HG02852 (cell line): ENCODE measurements at regions not wholly inside any gene's neighbourhood (a gene's known extent, or its start where the extent isn't known, plus 50 kb on each side); places are given as distances from the start of the nearest gene placed in this dataset.
"Not testable (repeated sequence)": the region's sequence is repeated elsewhere in the genome, so short reads cannot be mapped to it uniquely, and the experiment has no call there.

Experiments used
- ATAC-seq: cut with Tn5 transposase; IDR thresholded peaks from one replicate; pipeline ENCODE4 v1.9.1; 2021; ENCODE audit warnings: mild to moderate bottlenecking, moderate library complexity; ENCODE audit not compliant: unreplicated experiment

- ATAC-seq, result no peak
Measured at GRCh38 chr11:34756591-34756990, 135.7 kb downstream of the EHF start.

- ATAC-seq, result no peak
Measured at GRCh38 chr11:34755671-34756070, 134.8 kb downstream of the EHF start.

GRCh38 chr11:34754171-34754823 is 133.4 kb downstream of the EHF start:
- ATAC-seq, result no peak

GRCh38 chr11:34750692-34751405 is 130.0 kb downstream of the EHF start:
- no peak for ATAC-seq

- ATAC-seq, result no peak
Measured at GRCh38 chr11:34749666-34750659, 129.1 kb downstream of the EHF start.

- no peak for ATAC-seq
Measured at GRCh38 chr11:34748036-34748435, 127.1 kb downstream of the EHF start.

GRCh38 chr11:34747251-34747650 is 126.4 kb downstream of the EHF start:
- no peak for ATAC-seq

GRCh38 chr11:34745195-34745594 is 124.3 kb downstream of the EHF start:
- no peak for ATAC-seq

GRCh38 chr11:34744511-34744910 is 123.6 kb downstream of the EHF start:
- ATAC-seq, result no peak

GRCh38 chr11:34738237-34738636 is 117.3 kb downstream of the EHF start:
- no peak for ATAC-seq

GRCh38 chr11:34732831-34733230 is 111.9 kb downstream of the EHF start:
- no peak for ATAC-seq

GRCh38 chr11:34731603-34732002 is 110.7 kb downstream of the EHF start:
- ATAC-seq, result no peak

- ATAC-seq, result no peak
Measured at GRCh38 chr11:34730544-34731295, 109.8 kb downstream of the EHF start.

- ATAC-seq, result no peak
Measured at GRCh38 chr11:34728609-34729008, 107.7 kb downstream of the EHF start.

- ATAC-seq, result no peak
Measured at GRCh38 chr11:34727228-34727737, 106.4 kb downstream of the EHF start.

- no peak for ATAC-seq
Measured at GRCh38 chr11:34724973-34725372, 104.1 kb downstream of the EHF start.

- no peak for ATAC-seq
Measured at GRCh38 chr11:34721646-34722045, 100.8 kb downstream of the EHF start.

GRCh38 chr11:34719303-34719848 is 98.5 kb downstream of the EHF start:
- ATAC-seq, result no peak

- not testable (repeated sequence) for ATAC-seq
Measured at GRCh38 chr11:34713631-34714030, 92.7 kb downstream of the EHF start.
